Neural progenitor cell (in vitro differentiated cells): ENCODE measurements at regions not wholly inside any gene's neighbourhood (a gene's known extent, or its start where the extent isn't known, plus 50 kb on each side); places are given as distances from the start of the nearest gene placed in this dataset.

ENCODE experiments used
- EZH2 ChIP-seq: fragments of 200-600 bp; sonication (generic); IDR thresholded peaks from 2 replicates; pipeline ENCODE4 v1.6.1; 2017; ENCODE audit warnings: antibody characterized with exemption, mild to moderate bottlenecking, moderate library complexity
- EZH2phosphoT487 ChIP-seq: fragments of 200-600 bp; sonication (generic); IDR thresholded peaks from 2 replicates; pipeline ENCODE4 v1.6.1; 2017; ENCODE audit warnings: antibody characterized with exemption
- TF ChIP-seq, protein P1 (sequence below): fragments of 200-600 bp; sonication (generic); IDR thresholded peaks from 2 replicates; pipeline ENCODE4 v1.5.1; 2017; ENCODE audit warnings: antibody characterized with exemption, mild to moderate bottlenecking

DNA sequence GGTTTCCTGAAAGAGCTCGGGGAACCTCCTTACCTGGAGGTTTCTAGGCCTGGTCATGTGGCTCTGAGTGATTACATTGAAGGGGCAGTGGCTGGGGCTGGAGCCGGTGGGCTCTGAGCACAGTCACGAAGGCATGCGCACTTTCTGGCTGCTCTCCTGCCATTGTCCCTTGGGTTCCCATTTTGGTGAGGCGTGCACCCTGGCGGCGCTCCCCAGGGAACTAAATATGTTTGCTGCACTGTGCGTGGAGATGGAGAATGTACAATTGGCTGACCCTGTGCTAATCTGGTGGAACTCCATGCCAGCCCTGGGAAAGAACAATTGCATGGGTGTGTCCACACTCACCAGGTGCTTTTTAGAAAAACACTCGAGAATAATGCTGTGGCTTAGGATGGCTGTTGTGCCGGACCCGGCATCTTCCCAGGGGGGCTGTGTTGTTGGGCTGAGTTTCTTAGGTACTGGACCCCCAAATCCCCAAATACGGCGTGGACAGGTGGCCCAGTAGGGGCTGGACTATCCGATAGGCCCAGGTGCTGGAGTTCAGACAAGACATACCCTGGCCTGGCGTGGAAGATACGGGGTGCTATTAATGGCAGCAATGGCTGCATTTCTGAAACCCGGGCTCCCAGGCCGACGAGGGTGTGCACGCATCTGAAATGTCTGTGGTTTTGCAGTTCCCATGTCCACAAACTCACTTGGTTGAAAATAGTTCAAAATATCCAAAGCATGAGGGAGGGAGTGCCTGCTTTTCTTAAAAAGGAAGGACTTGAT is 230.5 kb downstream of the SEC14L1 start:
- TF ChIP-seq, protein P1, sequence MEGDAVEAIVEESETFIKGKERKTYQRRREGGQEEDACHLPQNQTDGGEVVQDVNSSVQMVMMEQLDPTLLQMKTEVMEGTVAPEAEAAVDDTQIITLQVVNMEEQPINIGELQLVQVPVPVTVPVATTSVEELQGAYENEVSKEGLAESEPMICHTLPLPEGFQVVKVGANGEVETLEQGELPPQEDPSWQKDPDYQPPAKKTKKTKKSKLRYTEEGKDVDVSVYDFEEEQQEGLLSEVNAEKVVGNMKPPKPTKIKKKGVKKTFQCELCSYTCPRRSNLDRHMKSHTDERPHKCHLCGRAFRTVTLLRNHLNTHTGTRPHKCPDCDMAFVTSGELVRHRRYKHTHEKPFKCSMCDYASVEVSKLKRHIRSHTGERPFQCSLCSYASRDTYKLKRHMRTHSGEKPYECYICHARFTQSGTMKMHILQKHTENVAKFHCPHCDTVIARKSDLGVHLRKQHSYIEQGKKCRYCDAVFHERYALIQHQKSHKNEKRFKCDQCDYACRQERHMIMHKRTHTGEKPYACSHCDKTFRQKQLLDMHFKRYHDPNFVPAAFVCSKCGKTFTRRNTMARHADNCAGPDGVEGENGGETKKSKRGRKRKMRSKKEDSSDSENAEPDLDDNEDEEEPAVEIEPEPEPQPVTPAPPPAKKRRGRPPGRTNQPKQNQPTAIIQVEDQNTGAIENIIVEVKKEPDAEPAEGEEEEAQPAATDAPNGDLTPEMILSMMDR = no peak
- TF ChIP-seq EZH2phosphoT487 (no peak), EZH2 (no peak)
